ENCODE measurements at regions not wholly inside any gene's neighbourhood (a gene's known extent, or its start where the extent isn't known, plus 50 kb on each side); places are given as distances from the start of the nearest gene placed in this dataset.
A peak's percentile ranks its signal among the peaks of the same experiment; 100 is the strongest.
"Not testable (repeated sequence)": the region's sequence is repeated elsewhere in the genome, so short reads cannot be mapped to it uniquely, and the experiment has no call there.

DNA sequence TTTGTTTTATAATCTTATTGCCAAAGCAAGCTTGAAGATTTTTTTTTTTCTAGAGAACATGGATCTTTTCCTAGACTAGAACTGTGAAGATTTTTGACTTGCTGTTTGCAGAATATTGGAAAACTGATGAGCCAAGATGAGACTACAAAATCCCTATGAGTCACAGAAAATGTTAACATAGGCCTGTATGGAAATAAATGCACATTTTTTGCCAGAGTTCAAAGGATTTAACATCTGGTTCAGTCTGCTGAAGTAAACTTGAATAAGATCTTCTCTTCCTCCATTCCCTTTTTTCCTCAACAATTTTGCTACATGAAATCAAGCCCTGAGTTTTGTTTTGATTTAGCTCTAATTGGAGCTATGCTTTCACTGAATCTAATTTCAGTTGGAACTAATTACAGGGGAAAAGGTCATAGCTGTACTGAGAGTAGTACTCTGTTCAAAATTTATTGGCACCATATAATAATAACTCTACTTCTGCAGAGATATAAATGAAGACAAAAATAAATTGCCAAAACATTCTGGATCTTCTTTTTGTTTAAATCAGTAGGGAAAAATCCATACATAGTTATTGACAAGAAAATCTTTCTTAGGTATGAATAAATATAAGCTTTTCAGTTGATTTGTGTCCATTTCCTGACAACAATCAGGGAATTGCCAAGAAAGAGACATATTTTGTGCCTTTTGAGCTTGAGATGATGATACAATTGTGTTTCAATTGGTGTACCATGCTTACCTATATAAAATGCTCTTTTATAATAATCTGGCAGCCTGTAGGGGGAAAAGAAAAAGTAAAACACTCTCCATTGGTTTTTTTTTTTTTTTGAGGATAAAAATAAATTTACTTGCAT is 387.5 kb upstream of the GOT2 start:
- no peak for DNase-seq

DNA sequence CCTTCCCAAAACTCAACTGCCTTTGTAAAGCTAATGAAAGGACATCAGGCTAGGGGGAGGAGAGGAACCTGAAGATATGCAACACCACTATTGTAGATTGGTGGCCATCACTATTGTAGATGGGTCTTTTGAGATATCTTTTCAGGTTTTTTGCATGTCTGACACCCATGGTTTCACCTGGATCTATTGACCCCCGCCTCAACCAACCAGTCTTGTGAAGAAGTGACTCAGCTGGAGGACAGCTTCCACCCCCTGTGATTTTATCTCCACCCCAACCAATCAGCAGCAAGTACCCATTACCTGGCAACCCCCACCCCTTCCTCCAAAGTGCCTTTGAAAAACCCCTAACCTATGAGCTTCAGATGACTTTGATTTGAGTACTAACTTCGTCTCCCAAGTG is 382.6 kb upstream of the GOT2 start:
- DNase-seq: no peak

DNA sequence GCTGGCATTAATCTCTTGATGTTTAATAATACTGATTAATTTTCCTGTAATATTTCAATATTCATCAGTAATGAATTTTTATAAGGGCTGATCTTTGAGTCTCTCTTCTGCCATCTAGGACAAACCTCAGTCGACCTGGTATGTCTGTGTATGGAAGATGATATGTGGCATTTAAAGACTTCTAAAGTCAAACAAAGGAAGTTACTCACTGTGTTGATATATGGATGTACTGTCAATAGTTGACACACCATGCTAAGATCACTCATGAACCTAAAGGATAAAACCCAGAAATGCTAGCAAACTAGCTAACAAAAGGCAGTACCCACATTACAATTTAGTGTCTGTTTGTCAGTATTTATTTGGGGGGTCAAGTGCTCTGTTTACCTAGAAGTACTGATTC is 380.7 kb upstream of the GOT2 start:
- DNase-seq: no peak

DNA sequence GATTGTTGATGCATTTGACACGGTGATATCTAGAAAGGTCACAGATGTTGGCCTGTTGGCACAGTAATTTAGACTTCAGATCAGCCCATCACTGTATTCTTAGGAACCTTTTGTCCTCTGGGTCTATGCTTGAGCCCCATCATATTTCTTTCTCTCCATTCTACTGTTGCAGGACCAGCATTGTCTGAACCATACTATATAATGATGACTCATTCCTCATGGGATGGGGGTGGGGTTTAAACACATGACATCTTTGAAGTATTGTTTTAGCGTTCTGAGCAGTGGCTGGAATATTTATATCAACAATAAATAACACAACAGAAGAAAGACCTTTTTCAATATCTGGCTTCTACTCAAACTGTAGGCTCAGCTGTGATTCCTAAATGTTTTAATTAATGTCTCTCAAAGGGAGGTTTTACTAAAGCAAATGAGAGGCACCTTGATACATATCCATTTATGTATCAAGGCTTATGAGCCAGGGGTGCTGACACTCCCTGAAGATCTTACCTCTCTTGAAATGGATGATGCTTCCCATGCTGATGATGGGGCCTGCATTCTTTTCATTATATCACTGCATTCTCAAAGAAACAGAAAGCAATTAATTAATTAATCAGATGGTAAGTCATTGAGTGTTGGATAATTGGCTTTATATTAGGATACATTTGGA is 379.0 kb upstream of the GOT2 start:
- no peak for DNase-seq

DNA sequence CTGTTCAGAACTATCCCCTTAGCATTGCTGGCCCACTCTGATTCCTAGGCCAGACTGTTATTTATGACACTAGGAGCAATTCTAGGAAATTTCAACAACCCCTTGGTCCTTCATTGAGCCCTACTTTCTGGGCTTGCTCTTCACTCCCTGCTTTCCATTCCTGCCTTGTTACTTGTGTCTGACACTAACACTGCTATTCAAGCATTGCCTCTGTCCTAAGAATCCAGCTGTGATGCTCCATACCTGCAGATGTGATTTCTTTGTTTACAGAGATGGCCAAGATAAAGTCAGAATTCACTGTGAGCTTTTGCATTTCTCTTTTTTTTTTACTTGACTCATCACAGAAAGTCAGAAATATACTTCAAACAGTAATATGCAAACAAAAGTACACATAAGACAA is 377.2 kb upstream of the GOT2 start:
- no peak for DNase-seq

DNA sequence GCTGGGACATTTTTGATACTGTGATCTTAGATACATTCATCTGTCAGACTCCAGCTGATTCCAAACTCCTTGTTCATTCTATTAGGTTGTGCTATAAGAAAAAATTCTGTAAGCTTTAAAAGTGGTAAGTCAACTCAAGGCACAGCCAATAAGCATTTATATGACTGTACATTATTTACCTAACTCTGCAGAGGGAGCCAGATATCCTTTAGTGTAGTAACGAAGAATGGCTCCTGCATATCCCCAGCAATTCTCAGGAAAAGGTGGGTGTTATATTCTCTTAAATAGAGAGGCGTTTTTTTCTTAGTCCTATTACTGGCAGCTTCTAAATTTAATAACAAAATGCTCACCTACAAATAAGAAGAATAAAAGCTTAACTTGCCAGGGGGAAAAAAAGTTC is 374.3 kb upstream of the GOT2 start:
- no peak for DNase-seq

DNA sequence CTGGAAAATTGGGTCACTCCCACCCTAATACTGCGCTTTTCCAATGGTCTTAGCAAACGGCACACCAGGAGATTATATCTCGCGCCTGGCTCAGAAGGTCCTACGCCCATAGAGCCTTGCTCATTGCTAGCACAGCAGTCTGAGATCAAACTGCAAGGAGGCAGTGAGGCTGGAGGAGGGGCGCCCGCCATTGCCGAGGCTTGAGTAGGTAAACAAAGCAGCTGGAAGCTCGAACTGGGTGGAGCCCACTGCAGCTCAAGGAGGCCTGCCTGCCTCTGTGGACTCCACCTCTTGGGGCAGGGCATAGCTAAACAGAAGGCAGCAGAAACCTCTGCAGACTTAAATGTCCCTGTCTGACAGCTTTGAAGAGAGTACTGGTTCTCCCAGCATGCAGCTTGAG is 362.6 kb upstream of the GOT2 start:
- not testable (repeated sequence) for DNase-seq

DNA sequence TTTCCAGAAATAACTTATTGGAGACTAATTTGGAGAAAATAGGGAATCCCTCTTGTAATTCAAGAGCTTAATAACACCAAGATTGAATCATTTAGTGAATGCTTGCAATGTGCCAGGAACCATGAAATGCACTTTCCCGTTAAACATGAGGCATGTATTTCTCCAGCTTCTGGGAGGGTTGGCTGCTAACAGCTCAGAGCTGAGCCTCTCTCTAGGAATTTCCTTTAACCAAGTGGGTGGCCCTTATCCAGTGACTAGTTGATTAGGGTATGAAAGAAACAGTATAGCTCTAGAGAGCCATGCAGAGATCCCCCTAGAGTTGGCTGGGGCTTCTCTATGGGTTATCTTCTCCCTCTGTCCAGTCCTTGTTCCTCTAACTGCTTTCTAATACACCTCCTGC is 356.4 kb upstream of the GOT2 start:
- no peak for DNase-seq

DNA sequence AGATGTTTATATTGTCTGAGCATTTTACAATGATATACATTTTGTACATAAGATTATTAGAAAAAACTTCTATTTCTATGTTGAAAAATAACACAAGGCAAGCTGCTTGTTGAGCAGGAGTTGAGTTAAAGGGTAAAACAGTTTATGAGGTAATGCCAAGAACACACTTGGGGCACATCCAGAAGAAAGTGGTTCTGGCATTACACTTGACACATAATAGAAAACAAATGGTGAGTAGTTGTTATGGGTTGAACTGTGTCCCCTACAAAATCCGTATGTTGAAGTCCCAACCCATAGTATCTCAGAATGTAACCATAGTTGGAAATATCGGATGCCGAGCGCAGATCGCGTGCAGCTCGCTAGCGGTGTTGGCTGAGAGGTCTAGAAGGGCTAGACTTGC is 354.3 kb upstream of the GOT2 start:
- DNase-seq: no peak

DNA sequence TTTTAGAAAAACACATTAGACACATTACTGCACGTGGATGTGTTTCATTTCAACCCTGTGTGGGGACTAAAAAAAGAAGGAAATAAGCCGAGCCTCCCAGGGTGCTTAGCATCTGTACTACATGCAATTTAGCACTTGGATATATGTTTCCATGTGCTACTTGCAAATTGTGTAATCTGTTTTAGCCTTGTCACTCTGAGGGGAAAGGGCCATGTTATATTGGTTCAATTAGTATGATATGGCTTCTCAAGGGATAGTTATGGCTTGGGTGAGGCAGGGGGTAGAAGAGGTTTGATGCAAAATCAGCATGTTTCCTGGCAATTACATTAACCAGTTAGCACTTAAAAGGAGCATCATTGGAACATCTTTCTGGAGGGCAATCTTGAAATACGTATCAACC is 353.5 kb upstream of the GOT2 start:
- no peak for DNase-seq

DNA sequence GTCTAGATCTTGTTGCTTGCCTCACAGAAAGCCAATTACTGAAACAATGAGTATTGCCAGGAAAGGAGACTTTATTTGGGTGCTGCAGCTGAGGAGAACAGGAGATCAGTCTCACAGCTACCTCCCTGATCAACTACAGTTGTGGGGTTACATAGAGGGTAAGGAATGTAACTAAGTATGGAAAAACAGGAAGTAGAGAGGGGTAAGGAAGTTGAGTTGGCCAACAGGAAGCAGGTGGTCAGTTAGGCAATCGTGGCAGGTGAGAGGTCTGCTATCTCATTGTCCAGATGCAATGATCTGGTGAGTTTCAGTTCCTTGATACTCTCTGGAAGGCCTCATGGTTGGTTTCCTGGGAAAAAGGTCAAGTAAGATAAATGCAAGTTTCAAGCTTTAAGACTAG is 333.1 kb upstream of the GOT2 start:
- DNase-seq: no peak

DNA sequence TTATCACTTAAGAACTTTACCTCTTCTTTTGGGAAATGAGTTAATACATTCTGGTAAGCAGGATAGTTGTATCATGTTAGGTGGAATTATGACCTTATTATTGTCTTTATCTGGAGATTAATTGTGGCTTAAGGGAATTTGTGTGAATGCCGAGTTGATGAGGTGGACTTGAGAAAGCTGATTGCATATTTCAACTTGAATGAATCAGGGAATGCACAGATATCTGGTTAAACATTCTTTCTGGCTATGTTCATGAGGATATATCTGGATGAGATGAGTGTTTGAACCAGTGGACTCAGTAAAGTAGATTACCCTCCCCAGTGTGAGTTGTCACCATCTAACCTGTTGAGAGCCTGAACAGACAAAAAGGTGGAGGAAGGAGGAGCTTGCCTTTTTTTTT is 326.1 kb upstream of the GOT2 start:
- no peak for DNase-seq

DNA sequence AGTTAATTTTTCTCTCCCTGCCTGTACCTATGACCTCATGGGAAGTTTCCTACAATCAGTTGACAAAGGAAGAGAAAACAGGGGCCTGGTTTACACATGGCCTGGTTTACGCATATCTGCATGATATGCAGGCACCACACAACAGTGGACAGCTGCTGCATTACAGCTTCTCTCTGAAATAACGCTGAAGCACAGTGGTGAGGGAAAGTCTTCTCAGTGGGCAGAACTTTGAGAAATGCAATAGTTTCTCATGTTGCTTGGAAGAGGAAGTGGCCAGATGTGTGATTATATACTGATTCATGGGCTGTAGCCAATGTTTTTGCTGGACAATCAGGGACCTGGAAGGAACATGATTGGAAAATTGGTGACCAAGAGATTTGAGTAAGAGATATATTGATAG is 324.1 kb upstream of the GOT2 start:
- DNase-seq: no peak

DNA sequence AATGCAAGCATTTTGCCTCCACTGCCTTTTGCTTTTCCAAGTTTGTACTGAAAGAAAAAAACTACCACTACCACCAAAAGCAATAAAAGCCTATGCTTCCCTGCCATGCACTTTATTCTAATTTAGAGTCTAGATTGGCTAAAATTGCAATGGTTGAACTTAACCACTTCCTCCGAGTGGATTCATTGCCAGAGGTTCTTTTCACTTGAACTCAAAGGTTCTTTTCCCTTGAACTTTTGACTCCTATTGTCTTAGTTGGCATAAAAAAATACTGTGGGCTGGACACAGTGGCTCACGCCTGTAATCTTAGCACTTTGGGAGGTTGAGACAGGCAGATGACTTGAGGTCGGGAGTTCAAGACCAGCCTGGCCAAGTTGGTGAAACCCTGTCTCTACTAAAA is 319.8 kb upstream of the GOT2 start:
- DNase-seq: no peak

DNA sequence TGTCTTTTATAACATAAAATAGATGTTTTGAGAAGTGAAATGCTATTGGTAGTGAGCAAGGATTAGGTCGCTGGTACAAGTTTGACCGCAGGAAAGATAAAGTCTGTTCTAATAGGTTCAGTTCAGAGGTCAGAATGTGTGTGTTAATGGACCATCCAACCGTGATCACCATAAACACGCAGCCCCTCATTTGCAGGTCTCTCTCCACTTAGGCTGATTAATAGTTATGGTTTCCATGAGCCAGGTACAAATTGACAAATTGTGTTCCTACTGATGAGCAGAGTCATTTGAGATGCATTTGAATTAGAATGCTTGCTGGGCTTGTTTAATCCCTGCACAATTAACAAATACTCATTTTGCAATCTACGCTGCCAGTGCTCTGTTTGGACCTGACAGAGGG is 318.1 kb upstream of the GOT2 start:
- DNase-seq: no peak

DNA sequence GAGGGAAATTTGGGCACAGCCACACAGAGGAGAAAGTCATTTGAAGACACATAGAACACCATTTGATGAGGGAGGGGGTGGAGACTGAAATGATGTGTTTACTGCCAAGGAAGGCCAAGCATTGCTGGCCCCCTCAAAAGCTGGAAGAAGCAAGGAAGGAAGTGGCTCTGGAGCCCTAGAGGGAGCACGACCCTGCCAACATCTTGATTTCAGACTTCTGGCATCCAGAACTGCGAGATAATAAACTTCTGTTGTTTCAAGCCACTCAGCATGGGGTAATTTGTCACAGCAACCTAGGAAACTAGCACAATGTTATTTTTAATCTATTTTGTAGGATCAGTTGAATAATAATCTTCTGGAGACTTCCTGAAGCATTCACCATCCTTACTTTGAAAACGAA is 314.8 kb upstream of the GOT2 start:
- DNase-seq: peak; percentile 24

DNA sequence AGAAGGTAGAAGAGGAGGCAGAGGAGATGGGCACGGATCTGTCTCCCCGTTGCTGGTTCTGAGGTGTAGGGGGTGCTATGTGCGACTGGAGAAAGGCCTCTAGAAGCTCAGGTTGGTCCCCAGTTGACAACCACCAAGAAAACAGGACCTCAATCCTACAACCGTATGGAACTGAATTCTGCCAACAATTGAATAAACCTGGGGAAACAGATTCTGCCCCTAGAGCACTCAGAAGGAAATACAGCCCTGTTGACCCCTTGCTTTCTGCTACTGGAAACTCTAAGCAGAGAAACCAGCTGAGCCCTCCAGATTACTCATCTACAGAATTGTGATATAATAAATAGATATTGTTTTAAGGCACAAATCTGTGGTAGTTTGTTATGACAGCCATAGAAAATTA is 313.0 kb upstream of the GOT2 start:
- no peak for DNase-seq

DNA sequence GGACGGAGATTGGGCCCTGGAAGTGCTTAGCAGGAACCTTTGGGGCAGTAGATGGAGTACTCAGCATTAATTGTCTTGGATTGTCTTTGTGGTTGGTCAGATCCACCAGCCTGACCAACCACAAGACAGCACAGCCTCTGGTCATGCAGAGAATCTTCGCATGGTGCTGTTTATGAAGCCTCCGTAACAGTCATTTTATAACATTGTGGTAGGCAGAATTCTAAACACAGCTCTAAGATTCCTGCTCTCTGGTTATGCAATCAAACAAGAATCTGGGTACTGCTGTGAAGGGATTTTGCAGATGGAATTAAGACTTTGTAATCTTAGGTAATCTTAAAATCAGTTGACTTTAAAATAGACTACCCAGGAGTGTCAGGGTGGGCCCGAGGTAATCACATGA is 312.2 kb upstream of the GOT2 start:
- no peak for DNase-seq

DNA sequence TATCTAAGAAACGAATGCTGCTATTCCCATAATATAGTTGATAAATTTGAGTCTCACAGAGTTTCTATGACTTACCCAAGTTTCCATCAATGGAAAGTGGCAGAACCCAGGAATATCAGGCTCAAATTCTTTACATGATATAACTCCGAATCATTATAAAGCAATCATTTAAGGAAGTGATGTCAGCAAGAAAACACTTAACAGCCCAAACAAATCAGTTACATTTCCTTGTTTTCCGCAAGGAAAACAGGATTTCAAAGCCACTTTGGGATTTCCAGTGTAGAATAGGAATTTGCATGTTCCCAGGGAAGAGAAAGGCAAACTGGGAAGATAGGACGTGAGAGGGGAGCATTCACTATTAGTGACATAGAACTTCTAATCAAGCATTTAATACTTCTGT is 311.4 kb upstream of the GOT2 start:
- no peak for DNase-seq

DNA sequence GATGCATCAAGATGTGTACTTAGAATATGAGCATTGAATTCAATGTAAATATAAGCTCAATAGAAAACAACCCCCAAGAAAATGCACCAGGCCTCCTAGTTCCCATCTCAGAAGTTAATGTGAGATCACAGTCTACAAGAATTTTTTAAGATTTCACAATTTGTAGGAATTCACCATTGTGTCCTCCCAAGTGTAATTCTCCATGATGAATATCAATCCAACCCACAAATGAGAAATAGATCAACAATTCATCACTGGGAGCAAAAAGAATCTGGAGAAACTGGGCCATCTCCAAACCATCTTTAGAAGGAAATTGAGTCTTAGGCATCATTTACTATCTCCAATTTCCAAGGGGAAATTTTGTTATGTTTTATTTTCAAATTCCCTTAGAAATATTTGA is 310.5 kb upstream of the GOT2 start:
- DNase-seq: no peak

DNA sequence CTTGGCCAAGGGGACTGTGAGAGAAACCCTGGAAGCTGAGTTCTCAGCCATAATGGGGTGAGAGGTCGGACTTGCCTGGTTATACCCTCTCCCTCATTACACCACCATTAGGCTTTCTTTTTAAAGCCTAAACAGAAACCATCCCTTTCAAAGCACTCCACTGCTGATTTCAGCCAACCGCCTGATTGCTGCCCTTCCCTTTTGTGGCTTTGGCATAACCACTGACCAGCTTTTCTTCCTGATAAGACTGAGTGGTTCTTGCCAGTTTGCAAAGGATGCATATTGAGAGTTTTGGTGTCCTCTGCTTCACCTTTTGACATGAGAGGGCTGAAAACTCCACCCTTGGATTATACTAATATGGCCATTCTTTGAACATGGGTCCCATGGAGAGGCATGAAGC is 308.2 kb upstream of the GOT2 start:
- no peak for DNase-seq

DNA sequence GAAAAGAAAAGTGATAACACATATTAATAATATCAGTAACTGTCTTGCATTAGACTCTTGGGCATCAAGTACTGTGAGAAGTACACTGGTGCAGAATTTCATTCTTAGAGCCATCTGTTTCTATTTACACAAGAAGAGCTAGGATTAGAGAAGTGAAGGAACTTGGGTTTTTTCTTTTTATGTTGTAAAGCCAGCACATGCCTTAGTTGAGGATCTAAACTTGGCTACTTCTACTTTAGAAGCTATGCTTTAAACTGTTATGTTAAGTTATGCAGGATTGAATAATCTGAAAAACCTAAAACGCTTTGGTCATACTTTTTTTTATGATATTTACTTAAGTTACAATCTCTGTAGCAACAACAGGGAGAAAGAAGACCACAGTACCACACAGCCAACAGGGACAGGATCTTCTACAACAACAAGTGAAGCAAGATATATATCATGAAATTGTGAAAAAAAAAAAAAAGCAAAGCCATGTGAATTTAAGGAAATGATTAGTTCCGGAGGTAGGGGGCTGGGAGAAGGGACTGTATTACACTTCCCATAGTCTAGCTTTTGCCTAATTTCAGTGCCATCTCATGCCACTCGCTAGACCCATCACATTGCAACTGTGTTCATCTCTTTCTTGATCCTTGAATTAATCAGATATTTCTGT is 305.1 kb upstream of the GOT2 start:
- no peak for DNase-seq

DNA sequence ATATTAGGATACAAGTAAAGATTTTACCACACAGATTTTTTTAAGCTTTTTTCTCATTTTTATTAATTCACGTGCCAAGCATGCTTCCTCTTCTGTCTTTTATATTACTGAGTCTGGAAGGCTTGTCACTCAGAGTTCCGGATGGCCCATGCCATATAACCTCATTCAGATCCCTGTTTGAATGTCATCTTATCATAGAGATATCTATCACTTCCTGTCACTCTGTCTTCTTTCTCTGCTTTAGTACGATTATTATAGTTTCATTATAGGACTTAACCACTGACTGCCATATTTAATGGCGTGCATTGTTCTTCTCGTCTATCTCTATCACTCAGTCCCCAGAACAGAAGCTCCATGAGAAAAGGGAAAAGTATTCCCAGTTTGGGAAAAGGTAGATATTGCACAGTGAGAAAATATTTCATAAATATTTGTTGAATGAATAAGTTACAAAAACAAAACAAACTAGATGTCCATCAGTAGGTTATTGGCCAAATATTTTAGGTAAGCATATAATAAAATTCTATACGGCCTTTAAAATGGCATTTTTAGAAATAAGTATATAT is 296.9 kb upstream of the GOT2 start:
- DNase-seq: no peak

DNA sequence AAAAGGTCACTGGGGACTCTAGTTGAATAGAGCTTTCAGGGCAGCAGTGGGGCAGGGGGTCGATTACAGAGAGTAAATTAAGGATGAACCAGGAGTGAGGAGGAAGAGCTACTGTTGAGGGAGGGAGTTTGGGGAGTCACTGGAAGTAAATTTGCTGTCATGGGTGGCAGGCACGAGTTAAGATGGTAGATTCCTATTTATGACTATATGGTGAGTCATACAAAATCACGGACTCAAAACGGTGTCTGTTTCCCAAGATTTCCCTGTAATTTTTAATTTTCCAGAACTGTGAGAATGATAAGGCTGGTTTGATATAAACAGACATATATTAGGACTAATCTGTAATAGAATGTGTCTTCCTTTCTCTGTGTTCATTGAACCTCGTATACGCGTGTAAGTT is 287.6 kb upstream of the GOT2 start:
- no peak for DNase-seq
